K562 (cell line): ENCODE measurements at regions not wholly inside any gene's neighbourhood (a gene's known extent, or its start where the extent isn't known, plus 50 kb on each side); places are given as distances from the start of the nearest gene placed in this dataset.

Experiments
- ATAC-seq: fragments of 200-7000 bp; cut with Tn5 transposase; 3 replicates; pipeline ENCODE4 v1.9.1; 2020; ENCODE audit warnings: moderate library complexity
- BruUV-seq: library from RNA; stranded (reverse); fragments of 400-500 nt; replicated peaks from 2 replicates; lab custom pipeline; 2021; lab: Mats Ljungman, UMichigan
- CTCF ChIA-PET: fragments of 300-600 bp; formaldehyde crosslinking; extraction: SDS; loops from one replicate; lab custom pipeline; 2021; ENCODE audit warnings: low intra/inter-chr PET ratio; lab: Yijun Ruan, JAX
- POLR2A ChIA-PET: fragments of 300-600, 350-650 bp; sonication (Branson Sonifier 250); formaldehyde crosslinking; extraction: SDS; loops from one replicate; lab custom pipeline; 2021; ENCODE audit warnings: antibody characterized with exemption, inconsistent platforms; lab: Yijun Ruan, JAX
- DNase-seq, 4 experiments: peaks; one replicate each; pipeline versions ENCODE4 v3.0.0 to v3.0.0-alpha.2; 2011 to 2018; ENCODE audit warnings: low spot score in 3 of 4, mixed read lengths in 3 of 4; ENCODE audit errors: extremely low read depth in 1 of 4
- FAIRE-seq: peaks from 2 replicates; lab custom pipeline; 2011; peaks lifted over from hg19 to GRCh38; lab: Jason Lieb, UNC
- H2AFZ ChIP-seq: 2 replicates; pipeline ENCODE4 v1.6.0; 2011; ENCODE audit warnings: low read depth, low read length, control low read depth, inconsistent platforms
- H3K27ac ChIP-seq: fragments of 200-600 bp; 3 replicates; pipeline ENCODE4 v1.8.0; 2011; ENCODE audit warnings: low read depth, mild to moderate bottlenecking, control low read depth, inconsistent platforms, low read length, moderate library complexity, mixed read lengths; ENCODE audit errors: extremely low read depth
- H3K27me3 ChIP-seq, 2 experiments: fragments of 300-600 bp in 1 of 2; 2 replicates in 1 of 2; 3 replicates in 1 of 2; pipeline versions ENCODE4 v1.6.0 to v1.8.0; 2011; ENCODE audit warnings: inconsistent platforms in 2 of 2, low read length in 2 of 2, mild to moderate bottlenecking in 1 of 2, mixed read lengths in 1 of 2, moderate library complexity in 1 of 2; ENCODE audit not compliant: control insufficient read depth in 2 of 2, insufficient read depth in 2 of 2
- H3K36me3 ChIP-seq: fragments of 300-600 bp; 3 replicates; pipeline ENCODE4 v1.8.0; 2011; ENCODE audit warnings: mild to moderate bottlenecking, low read length, inconsistent platforms; ENCODE audit not compliant: control insufficient read depth, insufficient read depth
- H3K4me1 ChIP-seq, 2 experiments: fragments of 200-600 bp in 1 of 2; replicated peaks in 1 of 2; 2 replicates in 1 of 2; 3 replicates in 1 of 2; pipeline versions ENCODE4 v1.5.1 to v1.8.0; 2011; ENCODE audit warnings: inconsistent platforms in 2 of 2, low read length in 2 of 2, mild to moderate bottlenecking in 1 of 2, mixed read lengths in 1 of 2, moderate library complexity in 1 of 2; ENCODE audit not compliant: control insufficient read depth in 2 of 2, insufficient read depth in 2 of 2
- H3K4me2 ChIP-seq: 2 replicates; pipeline ENCODE4 v1.6.1; 2011; ENCODE audit warnings: low read length, control low read depth, inconsistent platforms, mixed read lengths; ENCODE audit not compliant: insufficient read depth
- H3K4me3 ChIP-seq: fragments of 200-600 bp; sonication (generic), shearing (Covaris generic); 2 replicates; pipeline ENCODE4 v1.5.1; 2016; ENCODE audit warnings: control low read depth, inconsistent platforms
- H3K79me2 ChIP-seq: fragments of 200-600 bp; 3 replicates; pipeline ENCODE4 v1.8.0; 2011; ENCODE audit warnings: low read length, inconsistent platforms; ENCODE audit not compliant: control insufficient read depth, insufficient read depth
- H3K9ac ChIP-seq, 2 experiments: 2 replicates each; pipeline versions ENCODE4 v1.6.0 to v1.6.1; 2011; ENCODE audit warnings: low read depth in 2 of 2, low read length in 2 of 2, control low read depth in 1 of 2, inconsistent platforms in 1 of 2, mild to moderate bottlenecking in 1 of 2, mixed read lengths in 1 of 2; ENCODE audit not compliant: insufficient read depth in 1 of 2
- H3K9me1 ChIP-seq: one replicate; pipeline ENCODE4 v1.6.0; 2011; ENCODE audit warnings: inconsistent platforms, mild to moderate bottlenecking, low read length, moderate library complexity; ENCODE audit not compliant: control insufficient read depth, insufficient read depth
- H3K9me3 ChIP-seq: replicated peaks from 2 replicates; pipeline ENCODE4 v1.5.1; 2011; ENCODE audit warnings: low read depth, low read length, inconsistent platforms; ENCODE audit not compliant: control insufficient read depth, insufficient read depth
- H4K20me1 ChIP-seq: replicated peaks from 2 replicates; pipeline ENCODE4 v1.6.1; 2011; ENCODE audit warnings: low read length, inconsistent platforms, mixed read lengths; ENCODE audit not compliant: control insufficient read depth, insufficient read depth
- CBX1 ChIP-seq: sonication (generic); IDR thresholded peaks from 2 replicates; pipeline ENCODE4 v1.6.1; 2016; ENCODE audit warnings: antibody characterized with exemption, low read depth, mild to moderate bottlenecking
- EHMT2 ChIP-seq: fragments of 450-650 bp; IDR thresholded peaks from 2 replicates; pipeline ENCODE4 v1.6.1; 2018; ENCODE audit warnings: antibody characterized with exemption
- GATAD2A ChIP-seq: fragments of 450-650 bp; IDR thresholded peaks from 2 replicates; pipeline ENCODE4 v1.6.1; 2017
- HNRNPLL ChIP-seq: fragments of 200-400 bp; formaldehyde crosslinking; IDR thresholded peaks from 2 replicates; pipeline ENCODE4 v1.6.1; 2017; ENCODE audit warnings: low read length, low read depth, mild to moderate bottlenecking; ENCODE audit not compliant: poor library complexity, severe bottlenecking
- ILF3 ChIP-seq: fragments of 450-650 bp; IDR thresholded peaks from 2 replicates; pipeline ENCODE4 v1.6.1; 2018; ENCODE audit warnings: antibody characterized with exemption, mild to moderate bottlenecking, moderate library complexity, borderline replicate concordance
- KLF13 ChIP-seq: fragments of 450-650 bp; IDR thresholded peaks from 2 replicates; pipeline ENCODE4 v1.6.1; 2016; ENCODE audit warnings: missing genetic modification characterization, low read depth, mild to moderate bottlenecking, missing compliant biosample characterization, moderate library complexity, borderline replicate concordance
- MCM5 ChIP-seq: fragments of 450-650 bp; IDR thresholded peaks from 2 replicates; pipeline ENCODE4 v1.6.1; 2016; ENCODE audit warnings: low read depth
- PRPF4 ChIP-seq: fragments of 200-400 bp; formaldehyde crosslinking; IDR thresholded peaks from one replicate; pipeline ENCODE4 v1.6.1; 2017; ENCODE audit warnings: low read length, low read depth, mild to moderate bottlenecking; ENCODE audit not compliant: insufficient read depth, poor library complexity, severe bottlenecking
- RBM14 ChIP-seq: fragments of 200-400 bp; formaldehyde crosslinking; IDR thresholded peaks from 2 replicates; pipeline ENCODE4 v1.6.1; 2018; ENCODE audit warnings: low read depth, mild to moderate bottlenecking, low read length, moderate library complexity, borderline replicate concordance; ENCODE audit not compliant: insufficient read depth
- SRSF3 ChIP-seq: fragments of 200-400 bp; formaldehyde crosslinking; IDR thresholded peaks from 2 replicates; pipeline ENCODE4 v1.6.1; 2016; ENCODE audit warnings: mild to moderate bottlenecking, low read length, moderate library complexity; ENCODE audit not compliant: insufficient read depth
- TAF15 ChIP-seq: fragments of 200-400 bp; formaldehyde crosslinking; IDR thresholded peaks from 2 replicates; pipeline ENCODE4 v1.6.1; 2017; ENCODE audit warnings: mild to moderate bottlenecking, low read depth, low read length, moderate library complexity
- TBP ChIP-seq: optimal IDR thresholded peaks from 2 replicates; pipeline ENCODE3; 2011; ENCODE audit warnings: low read depth, low read length, improper control_type of control experiment
- ZNF707 ChIP-seq: fragments of 250-450 bp; sonication (Bioruptor Pico); conservative IDR thresholded peaks from 2 replicates; pipeline ENCODE4 v1.8.0; 2022; ENCODE audit warnings: inconsistent platforms, mild to moderate bottlenecking, moderate library complexity
- WGBS: fragments of 100-300 bp; shearing (Covaris generic); methylation state at CpG from one replicate; pipeline ENCODE4 v1.1.6; 2016; ENCODE audit warnings: low coverage, mixed read lengths; ENCODE audit not compliant: insufficient coverage; ENCODE audit errors: missing lambda C conversion rate; 5-methylcytosine and 5-hydroxymethylcytosine counted together
- in situ Hi-C: fragments of 300-500 bp; cut with MboI; formaldehyde crosslinking; loops from 4 replicates; pipeline ENCODE4 v1.15.0; 2018; ENCODE audit warnings: inconsistent platforms, mixed read lengths
- intact Hi-C: fragments of 100-400 bp; cut with micrococcal nuclease; formaldehyde crosslinking; loops from 2 replicates; pipeline ENCODE4 v1.14.2; 2022

GRCh38 chr16:63907251-63907650 lies 1214.6 kb downstream of the CDH11 start:
- intact Hi-C loops: no loop called here
- Histone ChIP-seq H3K27me3 (no peaks in the 10 kb centered on the region), H3K4me1 (no peaks in the 10 kb centered on the region), H4K20me1 (no peaks in the 10 kb centered on the region), H3K9ac (no peak overlapping the region), H3K36me3 (no peaks in the 10 kb centered on the region), H3K9me3 (no peaks in the 10 kb centered on the region), H3K79me2 (no peaks in the 10 kb centered on the region), H3K4me3 (no peak overlapping the region), H2AFZ (no peak overlapping the region), H3K27ac (no peak overlapping the region), H3K9me1 (no peaks in the 10 kb centered on the region), H3K4me2 (no peak overlapping the region)
- BruUV-seq: no TSS peak
- ChIA-PET POLR2A (no interaction called here), CTCF (no interaction called here)
- WGBS: 0% methylated on average over 2 of the region's 2 CpGs
- ATAC-seq (no peak), FAIRE-seq (no peak), DNase-seq (no peak)
- in situ Hi-C loops: no loop called here
- TF ChIP-seq TAF15: no peak
- no peak for TF ChIP-seq CBX1
- no peak for TF ChIP-seq ILF3
- no peak for TF ChIP-seq HNRNPLL
- no peak for TF ChIP-seq KLF13 (tag)
- TF ChIP-seq EHMT2: no peak
- no peak for TF ChIP-seq RBM14
- TF ChIP-seq SRSF3: no peak
- TF ChIP-seq PRPF4: no peak
- no peak for TF ChIP-seq ZNF707 (CRISPR knock-in tag)
- TF ChIP-seq MCM5: no peak
- TF ChIP-seq TBP: no peak
- TF ChIP-seq GATAD2A: no peak
